HG03103 (cell line): ENCODE measurements at regions not wholly inside any gene's neighbourhood (a gene's known extent, or its start where the extent isn't known, plus 50 kb on each side); places are given as distances from the start of the nearest gene placed in this dataset.
"Not testable (repeated sequence)": the region's sequence is repeated elsewhere in the genome, so short reads cannot be mapped to it uniquely, and the experiment has no call there.

Experiments
- ATAC-seq: cut with Tn5 transposase; IDR thresholded peaks from one replicate; pipeline ENCODE4 v1.9.1; 2021; ENCODE audit warnings: low read depth; ENCODE audit not compliant: unreplicated experiment

GRCh38 chr9:38342532-38342931 lies 50.0 kb upstream of the ALDH1B1 start:
- ATAC-seq, result no peak

- ATAC-seq, result no peak
Observed at GRCh38 chr9:38342096-38342495, 50.4 kb upstream of the ALDH1B1 start.

DNA sequence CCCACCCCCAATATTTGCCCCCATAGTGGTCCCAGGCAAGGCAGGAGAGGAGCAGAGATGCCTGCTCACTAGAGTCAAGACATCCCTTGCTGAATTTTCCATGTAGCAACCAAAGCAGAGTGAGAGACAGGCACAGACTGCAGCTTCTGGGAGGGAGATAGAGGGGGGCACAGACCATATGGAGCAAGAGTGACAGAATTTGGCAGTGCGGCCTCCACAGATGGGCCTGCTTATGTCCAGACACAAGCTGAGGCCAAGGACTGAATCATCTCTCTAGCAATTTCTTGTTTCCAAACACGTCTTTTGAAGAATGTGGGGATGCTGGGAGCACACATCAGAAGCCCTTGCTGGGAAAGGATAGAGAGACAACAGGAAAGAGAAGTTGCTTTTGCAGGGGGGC lies 53.0 kb upstream of the ALDH1B1 start:
- ATAC-seq, result no peak

DNA sequence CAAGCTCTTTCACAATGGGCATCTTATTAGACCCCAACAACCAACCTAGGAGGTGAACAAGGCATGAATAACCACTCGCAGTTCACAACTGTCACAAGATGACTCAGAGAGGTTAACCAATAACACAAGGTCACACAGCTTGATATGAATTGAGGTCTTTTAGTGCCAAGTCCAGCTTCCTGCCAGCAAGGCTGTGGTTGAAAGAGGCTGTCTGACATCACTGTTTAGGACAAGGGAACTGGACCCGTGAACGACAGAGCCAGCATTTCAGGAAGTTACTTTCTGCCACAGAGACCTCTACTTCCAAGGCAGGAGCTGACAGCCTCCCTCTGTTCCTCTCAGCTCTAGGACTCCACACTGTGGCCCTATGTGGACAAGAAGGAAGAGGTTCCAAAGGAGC lies 53.4 kb upstream of the ALDH1B1 start:
- no peak for ATAC-seq

DNA sequence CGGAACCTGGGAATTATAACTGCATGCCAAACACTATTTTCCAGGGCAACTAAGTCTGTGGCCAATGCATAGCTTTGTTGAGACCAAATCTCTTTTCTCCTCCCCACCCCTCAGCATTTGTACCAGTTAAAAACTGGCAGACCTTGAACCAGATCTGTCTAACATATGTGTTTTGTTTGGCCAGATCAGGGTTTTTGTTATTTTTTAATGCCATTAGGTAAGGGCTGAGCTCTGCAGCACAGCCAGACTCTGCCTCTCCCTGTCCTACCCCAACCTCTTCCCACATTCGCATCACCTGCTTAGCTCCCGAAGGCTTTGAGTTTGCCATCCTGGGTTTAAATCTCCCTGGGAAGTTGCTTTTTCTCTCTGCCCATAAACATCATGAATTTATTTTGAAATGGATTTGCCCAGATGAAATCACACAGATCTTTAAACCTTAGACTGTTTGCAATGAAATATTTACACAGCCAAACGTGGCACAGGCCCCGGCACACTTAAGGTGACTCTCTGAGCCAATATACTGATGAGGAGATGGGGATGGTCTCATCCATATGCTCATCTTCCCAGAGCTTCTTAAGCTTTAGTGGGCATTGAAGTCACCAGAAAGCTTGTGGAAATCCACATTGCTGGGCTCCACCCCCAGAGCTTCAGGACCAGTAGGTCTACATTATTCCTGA lies 54.0 kb upstream of the ALDH1B1 start:
- ATAC-seq, result no peak

- no peak for ATAC-seq
Observed at GRCh38 chr9:38337706-38338264, 54.7 kb upstream of the ALDH1B1 start.

- no peak for ATAC-seq
Observed at GRCh38 chr9:38337181-38337580, 55.3 kb upstream of the ALDH1B1 start.

GRCh38 chr9:38336341-38336740 lies 56.2 kb upstream of the ALDH1B1 start:
- no peak for ATAC-seq

GRCh38 chr9:38335686-38336085 lies 56.8 kb upstream of the ALDH1B1 start:
- ATAC-seq, result no peak

- no peak for ATAC-seq
Observed at GRCh38 chr9:38334234-38334633, 58.3 kb upstream of the ALDH1B1 start.

- no peak for ATAC-seq
Observed at GRCh38 chr9:38333047-38333446, 59.5 kb upstream of the ALDH1B1 start.

- ATAC-seq, result no peak
Observed at GRCh38 chr9:38332625-38333024, 59.9 kb upstream of the ALDH1B1 start.

GRCh38 chr9:38331141-38331540 lies 61.4 kb upstream of the ALDH1B1 start:
- ATAC-seq, result no peak

- no peak for ATAC-seq
Observed at GRCh38 chr9:38329968-38330367, 62.5 kb upstream of the ALDH1B1 start.

GRCh38 chr9:38328765-38329164 lies 63.7 kb upstream of the ALDH1B1 start:
- no peak for ATAC-seq

- ATAC-seq, result no peak
Observed at GRCh38 chr9:38326122-38326521, 66.4 kb upstream of the ALDH1B1 start.

GRCh38 chr9:38324213-38324612 lies 68.3 kb upstream of the ALDH1B1 start:
- ATAC-seq, result not testable (repeated sequence)

DNA sequence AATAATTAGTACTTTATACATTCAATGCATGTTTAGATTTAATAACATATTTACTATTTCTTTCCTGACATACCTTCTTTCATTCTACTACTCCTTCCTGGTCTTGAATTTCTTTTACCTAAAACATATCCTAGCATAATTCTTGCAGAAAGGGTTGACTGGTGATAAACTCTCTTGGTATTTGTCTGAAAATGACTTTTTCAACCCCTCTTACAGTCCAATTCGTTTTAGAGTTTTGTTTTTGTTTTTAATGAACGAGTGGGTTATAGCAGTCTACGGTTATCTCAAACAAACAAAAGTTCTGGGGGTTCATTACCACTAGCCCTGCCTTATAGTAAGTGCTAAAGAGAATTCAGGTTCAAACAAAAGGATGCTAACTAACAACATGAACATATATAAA lies 69.6 kb upstream of the ALDH1B1 start:
- ATAC-seq, result no peak

DNA sequence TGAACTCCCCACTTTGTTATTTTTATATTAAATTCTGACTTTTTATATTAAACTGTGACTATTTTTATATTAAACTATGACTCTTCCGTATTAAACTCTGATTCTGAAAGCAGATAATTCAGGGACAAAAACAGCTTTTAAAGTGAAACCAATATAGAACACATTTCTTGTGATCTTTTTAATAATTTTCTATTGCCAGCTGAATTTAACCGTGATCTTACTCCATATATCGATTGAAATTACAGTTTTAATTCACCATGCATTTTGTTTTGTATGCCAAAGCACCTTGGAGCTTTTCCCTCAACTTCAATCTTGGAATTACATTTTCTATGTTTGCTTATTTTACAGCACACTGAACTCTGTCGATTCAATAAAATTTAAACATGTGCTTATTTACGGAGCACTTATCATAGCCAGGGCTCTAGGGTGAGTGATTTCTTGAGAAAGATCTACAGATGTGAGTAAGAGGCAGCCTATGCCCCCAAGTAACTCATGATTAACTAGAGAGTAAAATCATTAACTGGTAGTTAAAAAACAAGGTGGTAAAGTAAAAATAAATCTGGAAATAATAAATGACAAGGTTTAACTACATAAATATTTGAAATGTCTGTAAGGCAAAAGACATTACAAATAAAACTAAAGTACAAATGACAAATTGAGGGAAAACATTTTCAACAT lies 72.9 kb upstream of the ALDH1B1 start:
- ATAC-seq, result no peak

GRCh38 chr9:38318759-38319495 lies 73.6 kb upstream of the ALDH1B1 start:
- peak; percentile 89 for ATAC-seq

DNA sequence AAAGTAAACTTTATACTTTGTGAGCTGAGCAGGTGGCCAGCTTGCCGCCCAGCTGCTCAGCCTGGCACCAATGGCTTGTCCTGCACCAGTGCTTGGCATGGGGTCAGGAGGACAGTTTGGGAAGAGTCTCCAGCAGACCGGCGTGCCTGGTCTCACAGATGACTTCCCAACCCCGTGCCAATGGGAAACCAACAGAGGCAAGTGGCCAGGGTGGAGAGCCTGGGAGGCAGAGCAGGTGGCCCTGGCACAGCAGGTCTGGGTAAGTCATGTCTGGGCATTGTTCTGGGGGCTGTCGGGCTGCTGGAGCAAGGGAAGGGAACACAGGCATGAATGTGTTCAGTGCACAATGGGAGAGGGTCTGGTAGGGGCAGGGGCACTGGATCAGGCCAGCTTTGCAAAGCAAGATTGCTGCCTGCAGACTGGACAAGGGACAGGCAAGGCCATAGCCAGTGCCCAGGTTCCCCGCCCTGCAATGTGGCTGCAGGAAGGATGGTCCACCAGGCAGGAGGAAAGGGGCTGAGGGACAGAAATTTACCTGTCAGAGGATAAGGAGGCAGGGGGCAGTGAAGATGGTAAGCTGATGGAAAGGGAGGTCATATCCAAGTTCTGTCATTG lies 76.2 kb upstream of the ALDH1B1 start:
- no peak for ATAC-seq
